T-helper 2 cell treated with Interferon-gamma antibody and Interleukin-4, amounts not matched to agents 5 μg/mL and 100 μg/mL, for 36 hours (primary cell): ENCODE measurements at regions not wholly inside any gene's neighbourhood (a gene's known extent, or its start where the extent isn't known, plus 50 kb on each side); places are given as distances from the start of the nearest gene placed in this dataset.

Source experiments
- DNase-seq: peaks from one replicate; pipeline ENCODE4 v3.0.0; 2021; ENCODE audit warnings: low spot score
- H3K27ac Mint-ChIP-seq: one replicate; pipeline ENCODE4 v1.8.0; 2021; ENCODE audit warnings: mild to moderate bottlenecking, mixed read lengths
- H3K27me3 Mint-ChIP-seq: one replicate; pipeline ENCODE4 v1.8.0; 2021; ENCODE audit warnings: low read depth, mixed read lengths
- H3K36me3 Mint-ChIP-seq: one replicate; pipeline ENCODE4 v1.8.0; 2021; ENCODE audit warnings: low read depth, mixed read lengths
- H3K4me1 Mint-ChIP-seq: one replicate; pipeline ENCODE4 v1.8.0; 2021; ENCODE audit warnings: low read depth, mixed read lengths
- H3K4me3 Mint-ChIP-seq: one replicate; pipeline ENCODE4 v1.8.0; 2022; ENCODE audit warnings: mild to moderate bottlenecking, moderate library complexity, mixed read lengths
- H3K9me3 Mint-ChIP-seq: one replicate; pipeline ENCODE4 v1.8.0; 2021; ENCODE audit warnings: mixed read lengths

GRCh38 chr9:13386935-13387733, 107.6 kb upstream of the MPDZ start:
- H3K4me3 Mint-ChIP-seq, result no peak overlapping the region
- peaks cover 33% of the 10 kb centered on the region for H3K9me3 Mint-ChIP-seq
- H3K4me1 Mint-ChIP-seq, result no peaks in the 10 kb centered on the region
- no peaks in the 10 kb centered on the region for H3K27me3 Mint-ChIP-seq
- DNase-seq, result no peak
- no peak overlapping the region for H3K27ac Mint-ChIP-seq
- no peaks in the 10 kb centered on the region for H3K36me3 Mint-ChIP-seq

- DNase-seq, result no peak
- Mint-ChIP-seq H3K9me3 (peaks cover 26% of the 10 kb centered on the region), H3K36me3 (no peaks in the 10 kb centered on the region), H3K4me3 (no peak overlapping the region), H3K4me1 (no peaks in the 10 kb centered on the region), H3K27ac (no peak overlapping the region), H3K27me3 (no peaks in the 10 kb centered on the region)
These were observed 106.8 kb upstream of the MPDZ start for GRCh38 chr9:13386316-13386715.

GRCh38 chr9:13383855-13384254, 104.4 kb upstream of the MPDZ start:
- Mint-ChIP-seq H3K27me3 (no peaks in the 10 kb centered on the region), H3K27ac (no peak overlapping the region), H3K4me1 (no peaks in the 10 kb centered on the region), H3K9me3 (peaks cover 12% of the 10 kb centered on the region), H3K36me3 (no peaks in the 10 kb centered on the region), H3K4me3 (no peak overlapping the region)
- no peak for DNase-seq

GRCh38 chr9:13383216-13383615, 103.7 kb upstream of the MPDZ start:
- Mint-ChIP-seq H3K27me3 (no peaks in the 10 kb centered on the region), H3K4me1 (no peaks in the 10 kb centered on the region), H3K9me3 (peaks cover 12% of the 10 kb centered on the region), H3K27ac (no peak overlapping the region), H3K36me3 (no peaks in the 10 kb centered on the region), H3K4me3 (no peak overlapping the region)
- no peak for DNase-seq

GRCh38 chr9:13382595-13382994, 103.1 kb upstream of the MPDZ start:
- no peak overlapping the region for H3K4me3 Mint-ChIP-seq
- H3K27me3 Mint-ChIP-seq, result no peaks in the 10 kb centered on the region
- no peaks in the 10 kb centered on the region for H3K36me3 Mint-ChIP-seq
- H3K4me1 Mint-ChIP-seq, result no peaks in the 10 kb centered on the region
- H3K27ac Mint-ChIP-seq, result no peak overlapping the region
- peaks cover 12% of the 10 kb centered on the region for H3K9me3 Mint-ChIP-seq
- DNase-seq, result no peak

- Mint-ChIP-seq H3K4me3 (no peak overlapping the region), H3K27ac (no peak overlapping the region), H3K27me3 (no peaks in the 10 kb centered on the region), H3K36me3 (no peaks in the 10 kb centered on the region), H3K9me3 (peaks cover 10% of the 10 kb centered on the region), H3K4me1 (no peaks in the 10 kb centered on the region)
- DNase-seq, result no peak
These were observed 101.4 kb upstream of the MPDZ start for GRCh38 chr9:13380903-13381302.

- H3K27ac Mint-ChIP-seq, result no peak overlapping the region
- H3K4me1 Mint-ChIP-seq, result no peaks in the 10 kb centered on the region
- H3K9me3 Mint-ChIP-seq, result no peaks in the 10 kb centered on the region
- no peak overlapping the region for H3K4me3 Mint-ChIP-seq
- no peaks in the 10 kb centered on the region for H3K27me3 Mint-ChIP-seq
- H3K36me3 Mint-ChIP-seq, result no peaks in the 10 kb centered on the region
- no peak for DNase-seq
These were observed 98.7 kb upstream of the MPDZ start for GRCh38 chr9:13378154-13378553.

GRCh38 chr9:13377171-13377925, 97.9 kb upstream of the MPDZ start:
- no peak for DNase-seq
- no peaks in the 10 kb centered on the region for H3K27me3 Mint-ChIP-seq

GRCh38 chr9:13372510-13372909, 93.0 kb upstream of the MPDZ start:
- Mint-ChIP-seq H3K27ac (no peak overlapping the region), H3K4me3 (no peak overlapping the region), H3K4me1 (no peaks in the 10 kb centered on the region), H3K27me3 (no peaks in the 10 kb centered on the region), H3K36me3 (no peaks in the 10 kb centered on the region), H3K9me3 (no peaks in the 10 kb centered on the region)
- no peak for DNase-seq

More at GRCh38 chr9:13377171-13377925, 97.9 kb upstream of the MPDZ start:
- Mint-ChIP-seq H3K27ac (no peak overlapping the region), H3K9me3 (no peaks in the 10 kb centered on the region), H3K4me3 (no peak overlapping the region), H3K36me3 (no peaks in the 10 kb centered on the region), H3K4me1 (no peaks in the 10 kb centered on the region)

GRCh38 chr9:13369431-13369830, 89.9 kb upstream of the MPDZ start:
- Mint-ChIP-seq H3K36me3 (no peaks in the 10 kb centered on the region), H3K4me3 (no peak overlapping the region), H3K27me3 (no peaks in the 10 kb centered on the region)

GRCh38 chr9:13367784-13368183, 88.3 kb upstream of the MPDZ start:
- H3K9me3 Mint-ChIP-seq, result peaks cover 5% of the 10 kb centered on the region
- H3K27me3 Mint-ChIP-seq, result no peaks in the 10 kb centered on the region
- H3K4me1 Mint-ChIP-seq, result no peaks in the 10 kb centered on the region

More at GRCh38 chr9:13369431-13369830, 89.9 kb upstream of the MPDZ start:
- no peaks in the 10 kb centered on the region for H3K4me1 Mint-ChIP-seq
- no peak for DNase-seq
- H3K9me3 Mint-ChIP-seq, result no peaks in the 10 kb centered on the region
- no peak overlapping the region for H3K27ac Mint-ChIP-seq

GRCh38 chr9:13364271-13365000, 84.9 kb upstream of the MPDZ start:
- H3K36me3 Mint-ChIP-seq, result no peaks in the 10 kb centered on the region
- no peaks in the 10 kb centered on the region for H3K27me3 Mint-ChIP-seq
- peaks cover 5% of the 10 kb centered on the region for H3K9me3 Mint-ChIP-seq
- no peak for DNase-seq
- H3K27ac Mint-ChIP-seq, result no peak overlapping the region
- H3K4me1 Mint-ChIP-seq, result no peaks in the 10 kb centered on the region
- H3K4me3 Mint-ChIP-seq, result no peak overlapping the region

More at GRCh38 chr9:13367784-13368183, 88.3 kb upstream of the MPDZ start:
- H3K36me3 Mint-ChIP-seq, result no peaks in the 10 kb centered on the region
- H3K27ac Mint-ChIP-seq, result no peak overlapping the region
- no peak for DNase-seq
- H3K4me3 Mint-ChIP-seq, result no peak overlapping the region

- Mint-ChIP-seq H3K4me1 (no peaks in the 10 kb centered on the region), H3K36me3 (no peaks in the 10 kb centered on the region), H3K9me3 (peaks cover 5% of the 10 kb centered on the region), H3K27ac (no peak overlapping the region), H3K27me3 (no peaks in the 10 kb centered on the region), H3K4me3 (no peak overlapping the region)
- DNase-seq, result no peak
These were observed 81.6 kb upstream of the MPDZ start for GRCh38 chr9:13361076-13361475.

GRCh38 chr9:13360188-13360587, 80.7 kb upstream of the MPDZ start:
- Mint-ChIP-seq H3K4me3 (no peak overlapping the region), H3K27ac (no peak overlapping the region), H3K4me1 (no peaks in the 10 kb centered on the region), H3K9me3 (peaks cover 5% of the 10 kb centered on the region), H3K36me3 (no peaks in the 10 kb centered on the region), H3K27me3 (no peaks in the 10 kb centered on the region)
- no peak for DNase-seq
